DND-41 (cell line): ENCODE measurements at regions not wholly inside any gene's neighbourhood (a gene's known extent, or its start where the extent isn't known, plus 50 kb on each side); places are given as distances from the start of the nearest gene placed in this dataset.

Source experiments
- EZH2 ChIP-seq: IDR thresholded peaks from 3 replicates; pipeline ENCODE4 v1.6.1; 2012; ENCODE audit warnings: borderline replicate concordance, low read depth, mild to moderate bottlenecking, moderate library complexity, low read length, inconsistent platforms; ENCODE audit not compliant: severe bottlenecking
- TF ChIP-seq, protein P1 (sequence below): IDR thresholded peaks from 2 replicates; pipeline ENCODE4 v1.5.1; 2012; ENCODE audit warnings: borderline replicate concordance, low read length, moderate library complexity, mild to moderate bottlenecking; ENCODE audit not compliant: poor library complexity, severe bottlenecking; ENCODE audit errors: extremely low read depth

DNA sequence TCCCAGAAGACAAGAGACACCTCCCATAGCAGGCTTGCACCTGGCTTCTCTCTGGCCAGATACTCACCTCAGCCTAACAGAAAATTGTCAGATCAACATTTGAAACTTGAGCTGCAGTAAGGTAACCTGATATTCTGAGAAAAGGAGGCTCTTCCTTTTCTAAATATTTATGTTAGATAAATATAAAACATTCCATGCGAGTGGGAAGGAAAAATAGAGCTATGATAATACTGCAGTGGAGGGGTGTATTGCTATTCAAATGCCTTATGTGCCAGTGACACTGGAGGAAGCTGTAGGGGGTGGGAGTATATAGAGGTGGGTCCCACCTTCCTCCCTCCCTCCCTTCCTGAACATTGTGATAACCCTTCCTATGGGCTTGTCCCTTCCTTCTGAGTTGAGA is 515.5 kb upstream of the CHAC2 start:
- TF ChIP-seq, protein P1, sequence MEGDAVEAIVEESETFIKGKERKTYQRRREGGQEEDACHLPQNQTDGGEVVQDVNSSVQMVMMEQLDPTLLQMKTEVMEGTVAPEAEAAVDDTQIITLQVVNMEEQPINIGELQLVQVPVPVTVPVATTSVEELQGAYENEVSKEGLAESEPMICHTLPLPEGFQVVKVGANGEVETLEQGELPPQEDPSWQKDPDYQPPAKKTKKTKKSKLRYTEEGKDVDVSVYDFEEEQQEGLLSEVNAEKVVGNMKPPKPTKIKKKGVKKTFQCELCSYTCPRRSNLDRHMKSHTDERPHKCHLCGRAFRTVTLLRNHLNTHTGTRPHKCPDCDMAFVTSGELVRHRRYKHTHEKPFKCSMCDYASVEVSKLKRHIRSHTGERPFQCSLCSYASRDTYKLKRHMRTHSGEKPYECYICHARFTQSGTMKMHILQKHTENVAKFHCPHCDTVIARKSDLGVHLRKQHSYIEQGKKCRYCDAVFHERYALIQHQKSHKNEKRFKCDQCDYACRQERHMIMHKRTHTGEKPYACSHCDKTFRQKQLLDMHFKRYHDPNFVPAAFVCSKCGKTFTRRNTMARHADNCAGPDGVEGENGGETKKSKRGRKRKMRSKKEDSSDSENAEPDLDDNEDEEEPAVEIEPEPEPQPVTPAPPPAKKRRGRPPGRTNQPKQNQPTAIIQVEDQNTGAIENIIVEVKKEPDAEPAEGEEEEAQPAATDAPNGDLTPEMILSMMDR: no peak
- TF ChIP-seq EZH2: no peak
